OCI-LY1 (cell line): ENCODE measurements at regions not wholly inside any gene's neighbourhood (a gene's known extent, or its start where the extent isn't known, plus 50 kb on each side); places are given as distances from the start of the nearest gene placed in this dataset.

Experiments used
- EZH2 ChIP-seq: fragments of 200-600 bp; sonication (generic), shearing (Covaris generic); IDR thresholded peaks from 2 replicates; pipeline ENCODE4 v1.8.0; 2017; ENCODE audit warnings: borderline replicate concordance, mixed run types, mild to moderate bottlenecking, antibody characterized with exemption, low read length, moderate library complexity, mixed read lengths
- TF ChIP-seq, protein P1 (sequence below): fragments of 200-600 bp; sonication (generic), shearing (Covaris generic); IDR thresholded peaks from 2 replicates; pipeline ENCODE4 v1.5.1; 2017; ENCODE audit warnings: mild to moderate bottlenecking, antibody characterized with exemption, low read length, moderate library complexity, mixed read lengths

DNA sequence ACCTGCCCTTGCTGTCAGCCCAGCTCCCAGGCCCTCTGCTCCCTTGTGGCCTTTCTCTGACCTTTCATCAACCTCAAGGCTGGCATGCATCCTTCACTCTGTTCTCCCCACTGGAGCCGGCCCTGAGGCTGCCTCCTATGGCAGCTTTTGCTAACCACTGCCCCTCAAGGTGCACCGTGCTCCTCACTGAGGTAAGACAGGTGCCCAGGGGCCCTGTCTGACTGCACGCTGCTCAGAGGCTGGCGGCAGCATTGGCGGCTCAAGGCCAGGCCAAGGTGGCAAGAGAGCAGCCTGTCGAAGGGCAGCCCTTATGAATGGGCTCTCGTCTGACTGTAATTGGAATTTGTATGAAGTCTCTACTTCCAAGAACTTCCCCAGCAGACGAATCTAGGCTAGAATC lies 172.6 kb downstream of the ZNF248 start:
- TF ChIP-seq, protein P1, sequence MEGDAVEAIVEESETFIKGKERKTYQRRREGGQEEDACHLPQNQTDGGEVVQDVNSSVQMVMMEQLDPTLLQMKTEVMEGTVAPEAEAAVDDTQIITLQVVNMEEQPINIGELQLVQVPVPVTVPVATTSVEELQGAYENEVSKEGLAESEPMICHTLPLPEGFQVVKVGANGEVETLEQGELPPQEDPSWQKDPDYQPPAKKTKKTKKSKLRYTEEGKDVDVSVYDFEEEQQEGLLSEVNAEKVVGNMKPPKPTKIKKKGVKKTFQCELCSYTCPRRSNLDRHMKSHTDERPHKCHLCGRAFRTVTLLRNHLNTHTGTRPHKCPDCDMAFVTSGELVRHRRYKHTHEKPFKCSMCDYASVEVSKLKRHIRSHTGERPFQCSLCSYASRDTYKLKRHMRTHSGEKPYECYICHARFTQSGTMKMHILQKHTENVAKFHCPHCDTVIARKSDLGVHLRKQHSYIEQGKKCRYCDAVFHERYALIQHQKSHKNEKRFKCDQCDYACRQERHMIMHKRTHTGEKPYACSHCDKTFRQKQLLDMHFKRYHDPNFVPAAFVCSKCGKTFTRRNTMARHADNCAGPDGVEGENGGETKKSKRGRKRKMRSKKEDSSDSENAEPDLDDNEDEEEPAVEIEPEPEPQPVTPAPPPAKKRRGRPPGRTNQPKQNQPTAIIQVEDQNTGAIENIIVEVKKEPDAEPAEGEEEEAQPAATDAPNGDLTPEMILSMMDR = no peak
- no peak for TF ChIP-seq EZH2
